Stimulated activated CD4-positive, alpha-beta T cell treated with anti-CD3 and anti-CD28 coated beads, TNF-alpha, amount 100 ng/mL, for 48 hours (primary cell): ENCODE measurements at regions not wholly inside any gene's neighbourhood (a gene's known extent, or its start where the extent isn't known, plus 50 kb on each side); places are given as distances from the start of the nearest gene placed in this dataset.
"Not testable (repeated sequence)": the region's sequence is repeated elsewhere in the genome, so short reads cannot be mapped to it uniquely, and the experiment has no call there.

ENCODE experiments used
- DNase-seq, 3 donors: peaks; one replicate each; pipeline ENCODE4 v3.0.0-alpha.2; 2020; ENCODE audit warnings: low read depth in 3 of 3

- DNase-seq: no peak
Measured at GRCh38 chr3:43236008-43236407, 50.3 kb upstream of the SNRK start.

- no peak for DNase-seq
Measured at GRCh38 chr3:43233062-43233461, 53.3 kb upstream of the SNRK start.

- DNase-seq: no peak
Measured at GRCh38 chr3:43231276-43232000, 54.9 kb upstream of the SNRK start.

- DNase-seq: not testable (repeated sequence)
Measured at GRCh38 chr3:43229865-43230264, 56.5 kb upstream of the SNRK start.

- not testable (repeated sequence) for DNase-seq
Measured at GRCh38 chr3:43227685-43228084, 58.7 kb upstream of the SNRK start.

- DNase-seq: no peak
Measured at GRCh38 chr3:43224405-43225073, 61.8 kb upstream of the SNRK start.

- DNase-seq: no peak
Measured at GRCh38 chr3:43223670-43224364, 62.5 kb upstream of the SNRK start.

- no peak for DNase-seq
Measured at GRCh38 chr3:43222590-43222989, 63.8 kb upstream of the SNRK start.

- DNase-seq: no peak
Measured at GRCh38 chr3:43221076-43221475, 65.3 kb upstream of the SNRK start.

- DNase-seq: no peak
Measured at GRCh38 chr3:43219616-43220015, 66.7 kb upstream of the SNRK start.

- DNase-seq: no peak
Measured at GRCh38 chr3:43218921-43219320, 67.4 kb upstream of the SNRK start.

GRCh38 chr3:43218156-43218555 lies 68.2 kb upstream of the SNRK start:
- DNase-seq: no peak

GRCh38 chr3:43217633-43218032 lies 68.7 kb upstream of the SNRK start:
- DNase-seq: no peak

- DNase-seq: no peak
Measured at GRCh38 chr3:43217206-43217605, 69.1 kb upstream of the SNRK start.

- DNase-seq: no peak
Measured at GRCh38 chr3:43215663-43216275, 70.6 kb upstream of the SNRK start.

- DNase-seq: no peak
Measured at GRCh38 chr3:43215138-43215537, 71.2 kb upstream of the SNRK start.

GRCh38 chr3:43214616-43215015 lies 71.7 kb upstream of the SNRK start:
- DNase-seq: no peak

GRCh38 chr3:43213631-43214030 lies 72.7 kb upstream of the SNRK start:
- no peak for DNase-seq

- DNase-seq: no peak
Measured at GRCh38 chr3:43212914-43213611, 73.3 kb upstream of the SNRK start.

GRCh38 chr3:43211681-43212080 lies 74.7 kb upstream of the SNRK start:
- no peak for DNase-seq

- DNase-seq: no peak
Measured at GRCh38 chr3:43210049-43211027, 76.0 kb upstream of the SNRK start.
